Keratinocyte (primary cell): ENCODE measurements at regions not wholly inside any gene's neighbourhood (a gene's known extent, or its start where the extent isn't known, plus 50 kb on each side); places are given as distances from the start of the nearest gene placed in this dataset.

ENCODE experiments used
- DNase-seq: peaks from one replicate; pipeline ENCODE4 v3.0.0-alpha.2; 2011; ENCODE audit warnings: low read depth, missing footprints, low spot score
- FAIRE-seq: peaks from 2 replicates; lab custom pipeline; 2011; peaks lifted over from hg19 to GRCh38; lab: Jason Lieb, UNC
- H2AFZ ChIP-seq: 2 replicates; pipeline ENCODE4 v1.6.0; 2012; ENCODE audit warnings: low read length, control low read depth, inconsistent platforms; ENCODE audit not compliant: control insufficient read depth
- H3K27ac ChIP-seq: 2 replicates; pipeline ENCODE4 v1.5.1; 2011; ENCODE audit warnings: low read length; ENCODE audit not compliant: control insufficient read depth, insufficient read depth
- H3K27me3 ChIP-seq: 3 replicates; pipeline ENCODE4 v1.6.0; 2011; ENCODE audit warnings: low read length; ENCODE audit not compliant: control insufficient read depth, insufficient read depth; ENCODE audit errors: extremely low read depth
- H3K36me3 ChIP-seq, 2 experiments: 2 replicates in 1 of 2; 3 replicates in 1 of 2; pipeline ENCODE4 v1.5.1; 2011; ENCODE audit warnings: low read length in 2 of 2, mild to moderate bottlenecking in 1 of 2; ENCODE audit not compliant: control insufficient read depth in 2 of 2, insufficient read depth in 2 of 2; ENCODE audit errors: extremely low read depth in 1 of 2
- H3K4me1 ChIP-seq: 3 replicates; pipeline ENCODE4 v1.5.1; 2011; ENCODE audit warnings: low read length; ENCODE audit not compliant: control insufficient read depth, insufficient read depth; ENCODE audit errors: extremely low read depth
- H3K4me2 ChIP-seq: 3 replicates; pipeline ENCODE4 v1.6.0; 2011; ENCODE audit warnings: low read depth, low read length; ENCODE audit not compliant: control insufficient read depth, insufficient read depth; ENCODE audit errors: extremely low read depth
- H3K4me3 ChIP-seq, 3 experiments: fragments of 200-600 bp in 1 of 3; sonication (generic) in 1 of 3; 2 replicates in 2 of 3; 3 replicates in 1 of 3; pipeline ENCODE4 v1.5.1; 2011 to 2016; ENCODE audit warnings: low read length in 3 of 3, mild to moderate bottlenecking in 3 of 3, control low read depth in 2 of 3, inconsistent platforms in 1 of 3, low read depth in 1 of 3, mixed read lengths in 1 of 3, mixed run types in 1 of 3, moderate library complexity in 1 of 3; ENCODE audit not compliant: control insufficient read depth in 2 of 3, insufficient read depth in 2 of 3; ENCODE audit errors: extremely low read depth in 1 of 3
- H3K79me2 ChIP-seq: 2 replicates; pipeline ENCODE4 v1.6.0; 2012; ENCODE audit warnings: low read length; ENCODE audit not compliant: control insufficient read depth, insufficient read depth
- H3K9ac ChIP-seq: 3 replicates; pipeline ENCODE4 v1.6.0; 2011; ENCODE audit warnings: low read length; ENCODE audit not compliant: control insufficient read depth, insufficient read depth; ENCODE audit errors: extremely low read depth
- H3K9me1 ChIP-seq: 3 replicates; pipeline ENCODE4 v1.6.0; 2011; ENCODE audit warnings: low read length; ENCODE audit not compliant: control insufficient read depth, insufficient read depth; ENCODE audit errors: extremely low read depth
- H3K9me3 ChIP-seq: 2 replicates; pipeline ENCODE4 v1.5.1; 2012; ENCODE audit warnings: low read depth, low read length; ENCODE audit not compliant: control insufficient read depth
- H4K20me1 ChIP-seq: 3 replicates; pipeline ENCODE4 v1.6.0; 2011; ENCODE audit warnings: low read length; ENCODE audit not compliant: control insufficient read depth, insufficient read depth; ENCODE audit errors: extremely low read depth
- EZH2 ChIP-seq: IDR thresholded peaks from one replicate; pipeline ENCODE4 v1.6.1; 2012; ENCODE audit warnings: inconsistent platforms, mild to moderate bottlenecking, low read length, moderate library complexity
- dilution Hi-C: fragments of 300-500 bp; cut with MboI; formaldehyde crosslinking; loops from one replicate; pipeline ENCODE4 v1.7.0; 2020; ENCODE audit warnings: low sequenced_read_pairs; ENCODE audit not compliant: extremely low pct_ligation_motif_present
- TF ChIP-seq, protein P1 (sequence below), 3 experiments: IDR thresholded peaks in 1 of 3; conservative IDR thresholded peaks in 1 of 3; optimal IDR thresholded peaks in 1 of 3; 2 replicates in 2 of 3; 3 replicates in 1 of 3; pipeline versions ENCODE3 to v1.5.1; 2011; ENCODE audit warnings: low read length in 3 of 3, mild to moderate bottlenecking in 3 of 3, moderate library complexity in 2 of 3, control low read depth in 1 of 3, inconsistent platforms in 1 of 3; ENCODE audit not compliant: insufficient read depth in 2 of 3; ENCODE audit errors: extremely low read depth in 1 of 3

DNA sequence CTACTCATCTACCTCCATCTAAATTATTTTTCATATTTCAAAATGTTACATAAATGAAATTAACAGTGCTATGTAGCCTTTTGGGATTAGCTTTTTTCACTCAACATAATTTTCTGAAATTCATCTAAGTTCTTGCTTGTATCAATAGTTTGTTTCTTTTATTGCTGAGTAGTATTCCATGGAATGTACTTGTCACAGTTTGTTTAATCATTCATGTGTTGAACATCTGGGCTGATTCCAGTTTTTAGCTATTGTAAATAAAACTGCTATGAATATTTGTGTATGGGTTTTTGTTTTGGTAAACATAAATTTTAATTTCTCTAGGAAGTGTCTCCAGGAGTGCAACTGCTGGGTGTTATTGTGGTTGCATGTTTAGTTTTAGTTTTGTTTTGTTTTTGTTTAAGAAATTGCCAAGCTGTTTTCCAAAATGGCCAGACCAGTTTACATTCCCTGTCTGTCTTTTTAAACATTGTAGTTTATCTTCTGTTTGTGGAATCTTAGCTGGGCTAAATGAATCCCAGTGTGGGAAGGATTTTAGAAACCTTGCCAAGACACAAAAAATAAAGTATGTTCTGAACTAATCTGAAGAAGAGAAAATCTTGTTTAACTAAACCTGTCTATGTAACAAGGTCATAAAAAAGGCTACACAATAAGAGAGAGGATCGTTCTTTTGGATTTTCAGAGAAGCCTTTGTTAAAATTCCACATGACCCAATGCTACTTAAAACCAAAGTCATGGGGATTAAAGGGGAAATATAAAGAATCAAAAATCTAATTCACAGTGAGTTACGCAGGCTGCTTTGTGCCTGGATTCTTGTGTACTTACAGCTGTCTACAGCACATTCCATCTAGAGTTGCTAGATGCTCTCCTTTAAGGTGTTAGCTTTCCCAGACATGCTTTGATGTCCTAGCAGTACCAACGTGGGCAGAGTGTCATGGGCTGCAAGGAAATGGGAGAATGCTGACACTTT, 129.2 kb upstream of the SUCLG2 start:
- H3K4me3 ChIP-seq: no peak overlapping the region
- H4K20me1 ChIP-seq: no peaks in the 10 kb centered on the region
- dilution Hi-C loops: no loop called here
- H3K4me1 ChIP-seq: no peaks in the 10 kb centered on the region
- no peak overlapping the region for H3K9ac ChIP-seq
- no peaks in the 10 kb centered on the region for H3K27me3 ChIP-seq
- TF ChIP-seq, protein P1, sequence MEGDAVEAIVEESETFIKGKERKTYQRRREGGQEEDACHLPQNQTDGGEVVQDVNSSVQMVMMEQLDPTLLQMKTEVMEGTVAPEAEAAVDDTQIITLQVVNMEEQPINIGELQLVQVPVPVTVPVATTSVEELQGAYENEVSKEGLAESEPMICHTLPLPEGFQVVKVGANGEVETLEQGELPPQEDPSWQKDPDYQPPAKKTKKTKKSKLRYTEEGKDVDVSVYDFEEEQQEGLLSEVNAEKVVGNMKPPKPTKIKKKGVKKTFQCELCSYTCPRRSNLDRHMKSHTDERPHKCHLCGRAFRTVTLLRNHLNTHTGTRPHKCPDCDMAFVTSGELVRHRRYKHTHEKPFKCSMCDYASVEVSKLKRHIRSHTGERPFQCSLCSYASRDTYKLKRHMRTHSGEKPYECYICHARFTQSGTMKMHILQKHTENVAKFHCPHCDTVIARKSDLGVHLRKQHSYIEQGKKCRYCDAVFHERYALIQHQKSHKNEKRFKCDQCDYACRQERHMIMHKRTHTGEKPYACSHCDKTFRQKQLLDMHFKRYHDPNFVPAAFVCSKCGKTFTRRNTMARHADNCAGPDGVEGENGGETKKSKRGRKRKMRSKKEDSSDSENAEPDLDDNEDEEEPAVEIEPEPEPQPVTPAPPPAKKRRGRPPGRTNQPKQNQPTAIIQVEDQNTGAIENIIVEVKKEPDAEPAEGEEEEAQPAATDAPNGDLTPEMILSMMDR (optimal IDR thresholded peaks at IDR 0.05 in 1 of 3, IDR thresholded peaks at IDR 0.05 in 1 of 3, conservative IDR thresholded peaks at IDR 0.05 in 1 of 3; ENCODE audit: extremely low read depth in 1 of 3, insufficient read depth in 2 of 3, low read length in 3 of 3): no peak
- no peak for TF ChIP-seq EZH2
- no peak overlapping the region for H2AFZ ChIP-seq
- no peak overlapping the region for H3K27ac ChIP-seq
- no peaks in the 10 kb centered on the region for H3K9me1 ChIP-seq
- H3K4me2 ChIP-seq: no peak overlapping the region
- DNase-seq: no peak
- H3K36me3 ChIP-seq: no peaks in the 10 kb centered on the region
- no peaks in the 10 kb centered on the region for H3K79me2 ChIP-seq
- no peak for FAIRE-seq
- no peaks in the 10 kb centered on the region for H3K9me3 ChIP-seq

- dilution Hi-C loops: no loop called here
- FAIRE-seq: no peak
- H3K4me3 ChIP-seq: no peak overlapping the region
These were observed 127.5 kb upstream of the SUCLG2 start for GRCh38 chr3:67781871-67782270.

More at GRCh38 chr3:67781871-67782270, 127.5 kb upstream of the SUCLG2 start:
- Histone ChIP-seq H3K27ac (no peak overlapping the region), H3K4me1 (no peaks in the 10 kb centered on the region), H4K20me1 (no peaks in the 10 kb centered on the region), H3K9ac (no peak overlapping the region), H3K4me2 (no peak overlapping the region), H3K79me2 (no peaks in the 10 kb centered on the region), H2AFZ (no peak overlapping the region), H3K36me3 (no peaks in the 10 kb centered on the region), H3K9me3 (no peaks in the 10 kb centered on the region), H3K27me3 (no peaks in the 10 kb centered on the region), H3K9me1 (no peaks in the 10 kb centered on the region)
- no peak for TF ChIP-seq EZH2
- TF ChIP-seq, protein P1 (optimal IDR thresholded peaks at IDR 0.05 in 1 of 3, IDR thresholded peaks at IDR 0.05 in 1 of 3, conservative IDR thresholded peaks at IDR 0.05 in 1 of 3; ENCODE audit: extremely low read depth in 1 of 3, insufficient read depth in 2 of 3, low read length in 3 of 3): no peak
- no peak for DNase-seq
